H1 (cell line): ENCODE measurements at regions not wholly inside any gene's neighbourhood (a gene's known extent, or its start where the extent isn't known, plus 50 kb on each side); places are given as distances from the start of the nearest gene placed in this dataset.

Experiments used
- BCL11A ChIP-seq, 2 experiments: IDR thresholded peaks; one replicate each; pipeline ENCODE4 v1.6.1; 2011; ENCODE audit warnings: low read depth in 2 of 2, low read length in 2 of 2, mild to moderate bottlenecking in 2 of 2
- CTBP2 ChIP-seq: IDR thresholded peaks from 2 replicates; pipeline ENCODE4 v1.7.0; 2011; ENCODE audit warnings: borderline replicate concordance, mild to moderate bottlenecking, moderate library complexity, mixed read lengths, low read length; ENCODE audit not compliant: insufficient read depth, insufficient read length
- GABPA ChIP-seq: IDR thresholded peaks from 2 replicates; pipeline ENCODE4 v1.6.1; 2011; ENCODE audit warnings: mild to moderate bottlenecking, low read length, moderate library complexity, borderline replicate concordance; ENCODE audit not compliant: insufficient read depth
- HDAC2 ChIP-seq, 2 experiments: fragments of 300-600 bp in 1 of 2; sonication (generic) in 1 of 2; IDR thresholded peaks; 2 replicates each; pipeline ENCODE4 v1.6.1; 2011 to 2012; ENCODE audit warnings: low read depth in 2 of 2, low read length in 2 of 2, mild to moderate bottlenecking in 2 of 2, moderate library complexity in 2 of 2, borderline replicate concordance in 1 of 2, inconsistent platforms in 1 of 2
- SIX5 ChIP-seq: IDR thresholded peaks from 2 replicates; pipeline ENCODE4 v1.6.1; 2011; ENCODE audit warnings: mild to moderate bottlenecking, low read depth, low read length
- SUZ12 ChIP-seq: fragments of 200-600 bp; sonication (generic); IDR thresholded peaks from 2 replicates; pipeline ENCODE4 v1.6.1; 2012; ENCODE audit warnings: mild to moderate bottlenecking, inconsistent platforms, low read length, moderate library complexity, mixed read lengths
- TF ChIP-seq, protein P1 (sequence below): fragments of 300-600 bp; sonication (generic); IDR thresholded peaks from 2 replicates; pipeline ENCODE4 v1.7.1; 2012; ENCODE audit warnings: low read length, moderate library complexity, mild to moderate bottlenecking, inconsistent platforms; ENCODE audit not compliant: insufficient replicate concordance

DNA sequence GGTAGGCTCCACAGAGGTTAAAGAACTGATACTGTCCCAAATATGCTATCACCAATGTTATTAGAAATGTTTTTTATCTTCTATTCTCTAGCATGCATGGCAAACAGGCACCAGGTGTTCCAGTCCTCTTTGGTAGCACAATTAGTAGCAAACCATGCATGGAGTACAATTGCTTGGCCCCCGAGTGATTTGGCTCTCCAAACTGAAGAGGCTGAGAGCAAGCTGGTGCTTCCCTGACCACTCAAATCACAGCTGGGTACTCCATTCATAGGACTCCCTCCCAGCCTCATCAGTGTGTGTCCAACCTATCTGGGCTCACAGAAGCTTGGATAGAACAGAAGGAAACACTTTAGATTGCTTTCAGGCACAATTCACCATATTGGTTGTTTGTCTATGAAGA, 93.4 kb downstream of the DIO2 start (continued):
- TF ChIP-seq HDAC2 (IDR thresholded peaks at IDR 0.05; ENCODE audit: borderline replicate concordance in 1 of 2, low read depth in 2 of 2, low read length in 2 of 2) (no peak), GABPA (no peak), BCL11A (IDR thresholded peaks at IDR 0.05; ENCODE audit: low read depth in 2 of 2, low read length in 2 of 2) (no peak), SUZ12 (no peak), CTBP2 (no peak), SIX5 (no peak)
- TF ChIP-seq, protein P1, sequence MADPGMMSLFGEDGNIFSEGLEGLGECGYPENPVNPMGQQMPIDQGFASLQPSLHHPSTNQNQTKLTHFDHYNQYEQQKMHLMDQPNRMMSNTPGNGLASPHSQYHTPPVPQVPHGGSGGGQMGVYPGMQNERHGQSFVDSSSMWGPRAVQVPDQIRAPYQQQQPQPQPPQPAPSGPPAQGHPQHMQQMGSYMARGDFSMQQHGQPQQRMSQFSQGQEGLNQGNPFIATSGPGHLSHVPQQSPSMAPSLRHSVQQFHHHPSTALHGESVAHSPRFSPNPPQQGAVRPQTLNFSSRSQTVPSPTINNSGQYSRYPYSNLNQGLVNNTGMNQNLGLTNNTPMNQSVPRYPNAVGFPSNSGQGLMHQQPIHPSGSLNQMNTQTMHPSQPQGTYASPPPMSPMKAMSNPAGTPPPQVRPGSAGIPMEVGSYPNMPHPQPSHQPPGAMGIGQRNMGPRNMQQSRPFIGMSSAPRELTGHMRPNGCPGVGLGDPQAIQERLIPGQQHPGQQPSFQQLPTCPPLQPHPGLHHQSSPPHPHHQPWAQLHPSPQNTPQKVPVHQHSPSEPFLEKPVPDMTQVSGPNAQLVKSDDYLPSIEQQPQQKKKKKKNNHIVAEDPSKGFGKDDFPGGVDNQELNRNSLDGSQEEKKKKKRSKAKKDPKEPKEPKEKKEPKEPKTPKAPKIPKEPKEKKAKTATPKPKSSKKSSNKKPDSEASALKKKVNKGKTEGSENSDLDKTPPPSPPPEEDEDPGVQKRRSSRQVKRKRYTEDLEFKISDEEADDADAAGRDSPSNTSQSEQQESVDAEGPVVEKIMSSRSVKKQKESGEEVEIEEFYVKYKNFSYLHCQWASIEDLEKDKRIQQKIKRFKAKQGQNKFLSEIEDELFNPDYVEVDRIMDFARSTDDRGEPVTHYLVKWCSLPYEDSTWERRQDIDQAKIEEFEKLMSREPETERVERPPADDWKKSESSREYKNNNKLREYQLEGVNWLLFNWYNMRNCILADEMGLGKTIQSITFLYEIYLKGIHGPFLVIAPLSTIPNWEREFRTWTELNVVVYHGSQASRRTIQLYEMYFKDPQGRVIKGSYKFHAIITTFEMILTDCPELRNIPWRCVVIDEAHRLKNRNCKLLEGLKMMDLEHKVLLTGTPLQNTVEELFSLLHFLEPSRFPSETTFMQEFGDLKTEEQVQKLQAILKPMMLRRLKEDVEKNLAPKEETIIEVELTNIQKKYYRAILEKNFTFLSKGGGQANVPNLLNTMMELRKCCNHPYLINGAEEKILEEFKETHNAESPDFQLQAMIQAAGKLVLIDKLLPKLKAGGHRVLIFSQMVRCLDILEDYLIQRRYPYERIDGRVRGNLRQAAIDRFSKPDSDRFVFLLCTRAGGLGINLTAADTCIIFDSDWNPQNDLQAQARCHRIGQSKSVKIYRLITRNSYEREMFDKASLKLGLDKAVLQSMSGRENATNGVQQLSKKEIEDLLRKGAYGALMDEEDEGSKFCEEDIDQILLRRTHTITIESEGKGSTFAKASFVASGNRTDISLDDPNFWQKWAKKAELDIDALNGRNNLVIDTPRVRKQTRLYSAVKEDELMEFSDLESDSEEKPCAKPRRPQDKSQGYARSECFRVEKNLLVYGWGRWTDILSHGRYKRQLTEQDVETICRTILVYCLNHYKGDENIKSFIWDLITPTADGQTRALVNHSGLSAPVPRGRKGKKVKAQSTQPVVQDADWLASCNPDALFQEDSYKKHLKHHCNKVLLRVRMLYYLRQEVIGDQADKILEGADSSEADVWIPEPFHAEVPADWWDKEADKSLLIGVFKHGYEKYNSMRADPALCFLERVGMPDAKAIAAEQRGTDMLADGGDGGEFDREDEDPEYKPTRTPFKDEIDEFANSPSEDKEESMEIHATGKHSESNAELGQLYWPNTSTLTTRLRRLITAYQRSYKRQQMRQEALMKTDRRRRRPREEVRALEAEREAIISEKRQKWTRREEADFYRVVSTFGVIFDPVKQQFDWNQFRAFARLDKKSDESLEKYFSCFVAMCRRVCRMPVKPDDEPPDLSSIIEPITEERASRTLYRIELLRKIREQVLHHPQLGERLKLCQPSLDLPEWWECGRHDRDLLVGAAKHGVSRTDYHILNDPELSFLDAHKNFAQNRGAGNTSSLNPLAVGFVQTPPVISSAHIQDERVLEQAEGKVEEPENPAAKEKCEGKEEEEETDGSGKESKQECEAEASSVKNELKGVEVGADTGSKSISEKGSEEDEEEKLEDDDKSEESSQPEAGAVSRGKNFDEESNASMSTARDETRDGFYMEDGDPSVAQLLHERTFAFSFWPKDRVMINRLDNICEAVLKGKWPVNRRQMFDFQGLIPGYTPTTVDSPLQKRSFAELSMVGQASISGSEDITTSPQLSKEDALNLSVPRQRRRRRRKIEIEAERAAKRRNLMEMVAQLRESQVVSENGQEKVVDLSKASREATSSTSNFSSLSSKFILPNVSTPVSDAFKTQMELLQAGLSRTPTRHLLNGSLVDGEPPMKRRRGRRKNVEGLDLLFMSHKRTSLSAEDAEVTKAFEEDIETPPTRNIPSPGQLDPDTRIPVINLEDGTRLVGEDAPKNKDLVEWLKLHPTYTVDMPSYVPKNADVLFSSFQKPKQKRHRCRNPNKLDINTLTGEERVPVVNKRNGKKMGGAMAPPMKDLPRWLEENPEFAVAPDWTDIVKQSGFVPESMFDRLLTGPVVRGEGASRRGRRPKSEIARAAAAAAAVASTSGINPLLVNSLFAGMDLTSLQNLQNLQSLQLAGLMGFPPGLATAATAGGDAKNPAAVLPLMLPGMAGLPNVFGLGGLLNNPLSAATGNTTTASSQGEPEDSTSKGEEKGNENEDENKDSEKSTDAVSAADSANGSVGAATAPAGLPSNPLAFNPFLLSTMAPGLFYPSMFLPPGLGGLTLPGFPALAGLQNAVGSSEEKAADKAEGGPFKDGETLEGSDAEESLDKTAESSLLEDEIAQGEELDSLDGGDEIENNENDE, result no peak
